ENCODE measurements at regions not wholly inside any gene's neighbourhood (a gene's known extent, or its start where the extent isn't known, plus 50 kb on each side); places are given as distances from the start of the nearest gene placed in this dataset.

- DNase-seq (ENCODE audit: low read depth in 4 of 4, low spot score in 1 of 4), result no peak
Measured at GRCh38 chr10:104505521-104506042, 135.5 kb upstream of the SORCS3 start.

GRCh38 chr10:104509981-104510380 lies 131.1 kb upstream of the SORCS3 start:
- no peak for DNase-seq (ENCODE audit: low read depth in 4 of 4, low spot score in 1 of 4)

GRCh38 chr10:104510644-104511043 lies 130.4 kb upstream of the SORCS3 start:
- DNase-seq (ENCODE audit: low read depth in 4 of 4, low spot score in 1 of 4), result no peak

- DNase-seq (ENCODE audit: low read depth in 4 of 4, low spot score in 1 of 4), result no peak
Measured at GRCh38 chr10:104512800-104513199, 128.3 kb upstream of the SORCS3 start.

GRCh38 chr10:104515678-104516199 lies 125.4 kb upstream of the SORCS3 start:
- DNase-seq (ENCODE audit: low read depth in 4 of 4, low spot score in 1 of 4), result no peak

GRCh38 chr10:104516986-104517385 lies 124.1 kb upstream of the SORCS3 start:
- DNase-seq (ENCODE audit: low read depth in 4 of 4, low spot score in 1 of 4), result no peak

GRCh38 chr10:104517946-104518345 lies 123.1 kb upstream of the SORCS3 start:
- DNase-seq (ENCODE audit: low read depth in 4 of 4, low spot score in 1 of 4), result no peak

GRCh38 chr10:104518891-104519290 lies 122.2 kb upstream of the SORCS3 start:
- DNase-seq (ENCODE audit: low read depth in 4 of 4, low spot score in 1 of 4), result no peak

- no peak for DNase-seq (ENCODE audit: low read depth in 4 of 4, low spot score in 1 of 4)
Measured at GRCh38 chr10:104520653-104521052, 120.4 kb upstream of the SORCS3 start.

- DNase-seq (ENCODE audit: low read depth in 4 of 4, low spot score in 1 of 4), result no peak
Measured at GRCh38 chr10:104521901-104522694, 119.0 kb upstream of the SORCS3 start.

GRCh38 chr10:104526188-104526587 lies 114.9 kb upstream of the SORCS3 start:
- no peak for DNase-seq (ENCODE audit: low read depth in 4 of 4, low spot score in 1 of 4)

GRCh38 chr10:104527013-104527412 lies 114.1 kb upstream of the SORCS3 start:
- no peak for DNase-seq (ENCODE audit: low read depth in 4 of 4, low spot score in 1 of 4)

- no peak for DNase-seq (ENCODE audit: low read depth in 4 of 4, low spot score in 1 of 4)
Measured at GRCh38 chr10:104540181-104540580, 100.9 kb upstream of the SORCS3 start.

GRCh38 chr10:104541820-104542219 lies 99.3 kb upstream of the SORCS3 start:
- no peak for DNase-seq (ENCODE audit: low read depth in 4 of 4, low spot score in 1 of 4)

- DNase-seq (ENCODE audit: low read depth in 4 of 4, low spot score in 1 of 4), result no peak
Measured at GRCh38 chr10:104546336-104546735, 94.8 kb upstream of the SORCS3 start.

GRCh38 chr10:104546756-104547155 lies 94.3 kb upstream of the SORCS3 start:
- no peak for DNase-seq (ENCODE audit: low read depth in 4 of 4, low spot score in 1 of 4)

GRCh38 chr10:104548090-104548489 lies 93.0 kb upstream of the SORCS3 start:
- DNase-seq (ENCODE audit: low read depth in 4 of 4, low spot score in 1 of 4), result no peak

GRCh38 chr10:104556831-104557230 lies 84.3 kb upstream of the SORCS3 start:
- no peak for DNase-seq (ENCODE audit: low read depth in 4 of 4, low spot score in 1 of 4)

- no peak for DNase-seq (ENCODE audit: low read depth in 4 of 4, low spot score in 1 of 4)
Measured at GRCh38 chr10:104557966-104558365, 83.1 kb upstream of the SORCS3 start.

GRCh38 chr10:104559935-104560334 lies 81.2 kb upstream of the SORCS3 start:
- no peak for DNase-seq (ENCODE audit: low read depth in 4 of 4, low spot score in 1 of 4)

- no peak for DNase-seq (ENCODE audit: low read depth in 4 of 4, low spot score in 1 of 4)
Measured at GRCh38 chr10:104563051-104563450, 78.0 kb upstream of the SORCS3 start.

- DNase-seq (ENCODE audit: low read depth in 4 of 4, low spot score in 1 of 4), result no peak
Measured at GRCh38 chr10:104563548-104563947, 77.5 kb upstream of the SORCS3 start.

- DNase-seq (ENCODE audit: low read depth in 4 of 4, low spot score in 1 of 4), result no peak
Measured at GRCh38 chr10:104574427-104574826, 66.7 kb upstream of the SORCS3 start.

Data from stimulated activated CD4-positive, alpha-beta T cell treated with anti-CD3 and anti-CD28 coated beads, Interleukin-1b, Interleukin-23, amount 100 ng/mL, for 24 hours (primary cell).